H9 (cell line): ENCODE measurements at regions not wholly inside any gene's neighbourhood (a gene's known extent, or its start where the extent isn't known, plus 50 kb on each side); places are given as distances from the start of the nearest gene placed in this dataset.

ENCODE experiments used
- DNase-seq: peaks from one replicate; pipeline ENCODE4 v3.0.0-alpha.2; 2017
- H2AFZ ChIP-seq: one replicate; pipeline ENCODE4 v1.6.1; 2013; ENCODE audit warnings: mild to moderate bottlenecking, low read length, control low read depth, moderate library complexity
- H2AK5ac ChIP-seq: 2 replicates; pipeline ENCODE4 v1.6.1; 2013; ENCODE audit warnings: low read length, control low read depth, mixed read lengths; ENCODE audit not compliant: insufficient read length
- H2BK120ac ChIP-seq: one replicate; pipeline ENCODE4 v1.6.1; 2013; ENCODE audit warnings: low read depth, mild to moderate bottlenecking, low read length, control low read depth, inconsistent platforms; ENCODE audit not compliant: poor library complexity, severe bottlenecking
- H2BK12ac ChIP-seq: 2 replicates; pipeline ENCODE4 v1.6.1; 2013; ENCODE audit warnings: low read length, control low read depth, mixed read lengths, low read depth; ENCODE audit not compliant: insufficient read length
- H2BK15ac ChIP-seq: 2 replicates; pipeline ENCODE4 v1.6.1; 2013; ENCODE audit warnings: low read depth, low read length, control low read depth
- H2BK20ac ChIP-seq: one replicate; pipeline ENCODE4 v1.6.1; 2013; ENCODE audit warnings: low read depth, mild to moderate bottlenecking, low read length, control low read depth, inconsistent platforms; ENCODE audit not compliant: poor library complexity, severe bottlenecking
- H2BK5ac ChIP-seq: 2 replicates; pipeline ENCODE4 v1.6.1; 2013; ENCODE audit warnings: low read length, control low read depth, mixed read lengths; ENCODE audit not compliant: insufficient read length
- H3K14ac ChIP-seq: 2 replicates; pipeline ENCODE4 v1.6.1; 2013; ENCODE audit warnings: low read length, control low read depth; ENCODE audit not compliant: insufficient read depth
- H3K18ac ChIP-seq: 2 replicates; pipeline ENCODE4 v1.6.1; 2013; ENCODE audit warnings: low read depth, mild to moderate bottlenecking, mixed read lengths, low read length, control low read depth; ENCODE audit not compliant: insufficient read length
- H3K23ac ChIP-seq: 2 replicates; pipeline ENCODE4 v1.6.1; 2013; ENCODE audit warnings: low read length, control low read depth, mixed read lengths, low read depth; ENCODE audit not compliant: insufficient read length
- H3K23me2 ChIP-seq: 2 replicates; pipeline ENCODE4 v1.6.1; 2013; ENCODE audit warnings: low read depth, mild to moderate bottlenecking, mixed read lengths, low read length, control low read depth; ENCODE audit not compliant: insufficient read length, poor library complexity, severe bottlenecking
- H3K27ac ChIP-seq: 2 replicates; pipeline ENCODE4 v1.5.1; 2013; ENCODE audit warnings: low read length, control low read depth, mixed read lengths, low read depth; ENCODE audit not compliant: insufficient read length
- H3K27me3 ChIP-seq: 2 replicates; pipeline ENCODE4 v1.6.1; 2013; ENCODE audit warnings: low read length, control low read depth, inconsistent platforms; ENCODE audit not compliant: insufficient read depth
- H3K4ac ChIP-seq: 2 replicates; pipeline ENCODE4 v1.6.1; 2013; ENCODE audit warnings: low read depth, mild to moderate bottlenecking, control low read depth, inconsistent platforms, low read length, moderate library complexity
- H3K4me1 ChIP-seq: 2 replicates; pipeline ENCODE4 v1.6.1; 2013; ENCODE audit warnings: low read length, control low read depth, inconsistent platforms; ENCODE audit not compliant: insufficient read depth
- H3K4me2 ChIP-seq: 2 replicates; pipeline ENCODE4 v1.6.1; 2013; ENCODE audit warnings: low read length, control low read depth, mixed read lengths; ENCODE audit not compliant: insufficient read length, insufficient read depth
- H3K56ac ChIP-seq: 2 replicates; pipeline ENCODE4 v1.6.1; 2013; ENCODE audit warnings: low read depth, mild to moderate bottlenecking, mixed read lengths, low read length, control low read depth; ENCODE audit not compliant: insufficient read length
- H3K79me1 ChIP-seq: 2 replicates; pipeline ENCODE4 v1.6.1; 2013; ENCODE audit warnings: low read depth, mild to moderate bottlenecking, moderate library complexity, low read length, control low read depth, inconsistent platforms; ENCODE audit not compliant: insufficient read depth, poor library complexity, severe bottlenecking
- H3K79me2 ChIP-seq: 2 replicates; pipeline ENCODE4 v1.6.1; 2013; ENCODE audit warnings: low read length, control low read depth, inconsistent platforms; ENCODE audit not compliant: insufficient read depth
- H3K9ac ChIP-seq: 2 replicates; pipeline ENCODE4 v1.6.1; 2013; ENCODE audit warnings: low read length, control low read depth, mixed read lengths; ENCODE audit not compliant: insufficient read length; ENCODE audit errors: extremely low read depth
- H3K9me3 ChIP-seq: one replicate; pipeline ENCODE4 v1.6.1; 2013; ENCODE audit warnings: low read depth, low read length, inconsistent platforms; ENCODE audit not compliant: control insufficient read depth
- H3T11ph ChIP-seq: one replicate; pipeline ENCODE4 v1.6.1; 2013; ENCODE audit warnings: mild to moderate bottlenecking, low read length, control low read depth, inconsistent platforms
- H4K20me1 ChIP-seq: one replicate; pipeline ENCODE4 v1.6.1; 2013; ENCODE audit not compliant: control insufficient read depth, insufficient read length, insufficient read depth
- H4K5ac ChIP-seq: 2 replicates; pipeline ENCODE4 v1.6.1; 2013; ENCODE audit warnings: low read depth, mild to moderate bottlenecking, mixed read lengths, low read length, control low read depth; ENCODE audit not compliant: insufficient read length
- H4K8ac ChIP-seq: replicated peaks from 2 replicates; pipeline ENCODE4 v1.6.1; 2013; ENCODE audit warnings: low read length, control low read depth, mixed read lengths, low read depth; ENCODE audit not compliant: insufficient read length
- H4K91ac ChIP-seq: 2 replicates; pipeline ENCODE4 v1.6.1; 2013; ENCODE audit warnings: low read depth, mild to moderate bottlenecking, moderate library complexity, mixed read lengths, low read length, control low read depth; ENCODE audit not compliant: insufficient read length
- H3K27ac Mint-ChIP-seq, 3 experiments: 2 replicates in 2 of 3; 3 replicates in 1 of 3; pipeline ENCODE4 v1.8.0; 2020 to 2021; ENCODE audit warnings: mixed read lengths in 3 of 3, mild to moderate bottlenecking in 1 of 3, moderate library complexity in 1 of 3
- H3K27me3 Mint-ChIP-seq: 2 replicates; pipeline ENCODE4 v1.8.0; 2021; ENCODE audit warnings: low read depth, mild to moderate bottlenecking, moderate library complexity, mixed read lengths
- H3K36me3 Mint-ChIP-seq, 3 experiments: 2 replicates in 2 of 3; 3 replicates in 1 of 3; pipeline ENCODE4 v1.8.0; 2020 to 2021; ENCODE audit warnings: low read depth in 3 of 3, mixed read lengths in 3 of 3; ENCODE audit not compliant: insufficient read depth in 1 of 3
- H3K4me1 Mint-ChIP-seq, 2 experiments: 2 replicates each; pipeline ENCODE4 v1.8.0; 2020; ENCODE audit warnings: mixed read lengths in 2 of 2
- H3K4me3 Mint-ChIP-seq, 2 experiments: 2 replicates in 1 of 2; 3 replicates in 1 of 2; pipeline ENCODE4 v1.8.0; 2020 to 2021; ENCODE audit warnings: mild to moderate bottlenecking in 2 of 2, mixed read lengths in 2 of 2, moderate library complexity in 1 of 2
- H3K9me3 Mint-ChIP-seq, 2 experiments: 2 replicates in 1 of 2; 3 replicates in 1 of 2; pipeline ENCODE4 v1.8.0; 2020; ENCODE audit warnings: mild to moderate bottlenecking in 2 of 2, mixed read lengths in 2 of 2, moderate library complexity in 1 of 2
- CTCF ChIP-seq: fragments of 200-600 bp; sonication (generic); conservative IDR thresholded peaks from 3 replicates; pipeline ENCODE4 v1.8.0; 2021; ENCODE audit warnings: antibody characterized with exemption, mild to moderate bottlenecking

- Histone ChIP-seq H2BK5ac (no peak overlapping the region), H4K8ac (no peak overlapping the region), H3K14ac (no peak overlapping the region), H2BK120ac (no peak overlapping the region), H3K23ac (no peak overlapping the region), H4K91ac (no peak overlapping the region), H3K9ac (no peak overlapping the region), H3K27me3 (no peaks in the 10 kb centered on the region), H2BK20ac (no peak overlapping the region), H3K4me1 (no peaks in the 10 kb centered on the region), H3K23me2 (no peaks in the 10 kb centered on the region), H4K5ac (no peak overlapping the region), H3K18ac (no peak overlapping the region), H3K4me2 (no peak overlapping the region), H3K9me3 (no peaks in the 10 kb centered on the region), H3K79me2 (no peaks in the 10 kb centered on the region), H3K4ac (no peak overlapping the region), H3K79me1 (no peaks in the 10 kb centered on the region), H3T11ph (no peak overlapping the region), H2AFZ (no peak overlapping the region), H2AK5ac (no peak overlapping the region), H2BK12ac (no peak overlapping the region), H2BK15ac (no peak overlapping the region), H3K27ac (no peak overlapping the region), H3K56ac (no peak overlapping the region), H4K20me1 (no peaks in the 10 kb centered on the region)
- Mint-ChIP-seq H3K36me3 (no peaks in the 10 kb centered on the region), H3K4me3 (no peak overlapping the region), H3K9me3 (no peaks in the 10 kb centered on the region), H3K27me3 (no peaks in the 10 kb centered on the region), H3K4me1 (peaks cover 7 to 13% of the 10 kb centered on the region in 2 experiments), H3K27ac (peak overlapping the region in 1 of 3 experiments; percentile 40; a peak in 1 of 7 replicates)
- no peak for TF ChIP-seq CTCF
- no peak for DNase-seq
These were observed 1079.1 kb downstream of the TTLL7 start for GRCh38 chr1:82919837-82920236.
